HG03469 (cell line): ENCODE measurements at regions not wholly inside any gene's neighbourhood (a gene's known extent, or its start where the extent isn't known, plus 50 kb on each side); places are given as distances from the start of the nearest gene placed in this dataset.
"Not testable (repeated sequence)": the region's sequence is repeated elsewhere in the genome, so short reads cannot be mapped to it uniquely, and the experiment has no call there.

ENCODE experiments used
- ATAC-seq: cut with Tn5 transposase; IDR thresholded peaks from one replicate; pipeline ENCODE4 v1.9.1; 2021; ENCODE audit warnings: mild to moderate bottlenecking, moderate library complexity, moderate number of reproducible peaks; ENCODE audit not compliant: unreplicated experiment

DNA sequence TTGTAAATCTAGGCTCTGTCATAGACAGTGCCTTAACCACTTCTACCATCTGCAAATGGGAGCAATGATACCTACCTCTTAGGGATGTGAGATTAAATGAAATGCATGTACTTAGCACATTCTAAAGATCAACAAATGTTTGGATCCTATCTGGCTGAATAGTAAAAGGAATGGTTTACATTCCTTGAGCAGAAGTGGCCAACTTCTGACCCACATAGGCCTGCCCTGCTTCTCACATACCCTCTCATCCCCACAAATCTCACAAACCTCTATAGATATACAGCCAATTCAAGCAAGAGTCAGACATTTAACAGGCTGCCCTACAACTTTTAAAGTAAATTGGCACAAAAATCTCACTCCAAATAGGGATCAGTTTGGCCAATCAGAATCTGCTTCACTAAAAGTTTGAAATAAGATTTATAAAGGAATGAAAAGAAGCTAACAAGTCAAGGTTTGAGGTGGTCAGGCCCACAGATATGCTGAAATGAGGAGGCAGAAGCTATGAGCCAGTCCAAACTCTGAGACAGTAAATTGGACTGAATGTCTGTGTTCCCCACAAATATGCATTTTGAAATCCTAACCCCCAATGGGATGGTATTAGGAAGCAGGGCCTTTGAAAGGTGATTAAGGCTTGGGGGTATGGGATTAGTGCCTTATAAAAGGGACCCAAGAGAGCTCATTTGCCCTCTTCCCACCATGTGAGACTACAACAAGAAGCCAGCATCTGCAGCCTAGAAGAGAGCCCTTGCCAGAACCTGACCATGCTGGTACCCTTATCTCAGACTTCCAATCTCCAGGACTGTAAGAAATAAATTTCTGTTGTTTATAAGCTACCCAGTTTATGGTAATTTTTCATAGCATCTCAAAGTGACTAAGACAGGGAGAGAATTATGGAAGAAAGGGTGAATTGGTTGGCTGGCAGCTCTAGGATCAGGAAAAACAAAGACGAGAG lies 227.8 kb upstream of the RBMS1 start:
- no peak for ATAC-seq

DNA sequence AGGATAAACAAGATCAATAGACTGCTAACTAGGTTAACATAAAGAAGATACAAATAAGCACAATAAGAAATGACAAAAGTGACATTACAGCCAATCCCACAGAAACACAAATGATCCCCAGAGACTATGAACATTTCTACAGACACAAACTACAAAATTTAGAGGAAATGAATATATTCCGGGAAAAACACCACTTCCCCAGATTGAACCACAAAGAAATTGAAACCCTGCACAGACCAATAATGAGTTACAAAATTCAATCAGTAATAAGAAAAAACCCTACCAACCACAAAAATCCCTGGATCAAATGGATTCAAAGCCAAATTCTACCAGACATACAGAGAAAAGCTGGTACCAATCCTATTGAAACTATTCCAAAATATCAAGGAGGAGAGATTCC lies 232.4 kb upstream of the RBMS1 start:
- no peak for ATAC-seq

DNA sequence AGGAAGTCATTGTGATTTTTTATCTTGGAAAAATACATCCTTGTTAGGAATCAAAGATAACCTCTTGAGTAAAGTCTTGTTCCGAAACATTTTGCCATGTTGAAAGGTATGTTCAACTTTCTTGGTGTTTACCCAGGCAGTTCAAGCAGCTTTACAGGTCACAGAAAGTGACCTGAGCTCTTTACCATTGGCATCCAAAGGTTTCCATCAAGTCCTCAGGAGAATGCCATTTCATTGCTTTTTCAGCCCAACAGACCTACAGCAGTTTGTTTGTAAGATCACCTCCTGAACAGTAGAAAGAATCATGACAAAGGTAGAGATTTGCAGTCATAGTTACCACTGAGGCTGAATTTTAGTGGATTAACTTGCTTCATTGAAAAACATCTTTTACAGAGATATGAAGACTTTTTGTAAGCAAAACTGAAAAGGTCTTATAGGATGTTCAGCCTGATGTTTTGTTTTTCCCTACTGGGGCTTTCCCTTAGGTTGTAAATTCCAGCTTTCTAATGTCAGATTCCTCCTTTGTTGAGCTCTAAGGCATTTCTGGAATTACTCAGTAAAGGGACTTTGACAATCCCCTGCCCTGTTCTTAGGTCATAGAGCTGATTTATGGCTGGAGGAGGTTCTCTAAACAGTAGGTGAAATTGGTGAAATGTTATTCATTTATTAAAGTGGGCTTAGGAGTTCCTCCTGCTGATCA lies 236.8 kb upstream of the RBMS1 start:
- ATAC-seq, result no peak

DNA sequence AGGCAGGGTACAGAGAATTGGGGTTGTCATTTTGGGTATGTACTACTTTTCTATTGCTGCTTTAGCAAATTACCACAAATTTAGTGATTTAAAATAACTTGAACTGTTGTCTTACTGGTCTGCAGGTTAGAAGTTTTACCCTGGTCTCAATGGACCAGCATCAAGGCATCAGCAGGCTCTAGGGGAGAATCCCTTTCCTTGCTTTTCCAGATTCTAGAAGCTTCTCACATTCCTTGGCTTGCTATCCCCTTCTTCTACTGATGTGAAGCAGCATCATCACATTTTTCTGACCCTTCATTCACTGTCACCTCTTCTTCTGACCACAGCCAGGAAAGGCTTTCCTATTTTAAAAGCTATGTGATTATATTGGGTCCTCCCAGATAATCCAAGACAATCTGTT lies 237.8 kb upstream of the RBMS1 start:
- ATAC-seq, result no peak

DNA sequence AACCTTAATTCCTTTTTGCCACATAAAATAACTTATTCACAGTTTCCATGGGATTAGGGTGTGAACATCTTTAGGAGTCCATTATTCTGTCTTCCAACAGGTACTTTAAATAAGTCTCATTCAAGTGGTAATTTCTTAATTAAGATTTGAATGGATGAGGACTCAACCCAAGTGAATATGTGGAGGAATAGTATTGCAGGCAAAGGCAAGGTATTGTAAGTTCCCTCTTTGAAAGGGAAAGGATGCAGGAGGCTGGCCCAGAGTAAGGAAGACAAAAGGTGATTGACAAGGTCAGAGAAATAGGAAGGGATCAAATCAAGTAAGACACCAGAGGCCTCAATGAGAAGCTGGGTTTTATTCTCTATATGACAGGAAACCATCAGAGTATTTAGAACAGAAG lies 238.2 kb upstream of the RBMS1 start:
- ATAC-seq, result no peak

DNA sequence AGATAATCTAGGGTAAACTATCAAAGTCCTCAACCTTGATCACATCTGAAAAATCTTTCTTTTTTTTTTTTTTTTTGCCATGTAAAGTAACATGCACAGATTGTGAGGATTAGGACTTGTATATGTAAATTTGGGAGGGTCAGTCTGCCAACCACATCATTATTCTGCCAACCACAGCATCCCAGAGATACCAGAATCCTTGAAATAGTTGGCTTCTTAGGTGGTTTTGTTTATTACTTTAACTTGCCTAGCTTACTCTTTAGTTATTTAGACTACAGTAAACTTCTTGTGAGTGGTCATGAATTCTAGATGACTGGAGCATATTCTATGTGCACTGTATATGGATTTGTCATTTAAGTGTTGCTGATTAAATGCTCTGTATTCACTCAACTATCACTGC lies 242.1 kb upstream of the RBMS1 start:
- ATAC-seq, result no peak

DNA sequence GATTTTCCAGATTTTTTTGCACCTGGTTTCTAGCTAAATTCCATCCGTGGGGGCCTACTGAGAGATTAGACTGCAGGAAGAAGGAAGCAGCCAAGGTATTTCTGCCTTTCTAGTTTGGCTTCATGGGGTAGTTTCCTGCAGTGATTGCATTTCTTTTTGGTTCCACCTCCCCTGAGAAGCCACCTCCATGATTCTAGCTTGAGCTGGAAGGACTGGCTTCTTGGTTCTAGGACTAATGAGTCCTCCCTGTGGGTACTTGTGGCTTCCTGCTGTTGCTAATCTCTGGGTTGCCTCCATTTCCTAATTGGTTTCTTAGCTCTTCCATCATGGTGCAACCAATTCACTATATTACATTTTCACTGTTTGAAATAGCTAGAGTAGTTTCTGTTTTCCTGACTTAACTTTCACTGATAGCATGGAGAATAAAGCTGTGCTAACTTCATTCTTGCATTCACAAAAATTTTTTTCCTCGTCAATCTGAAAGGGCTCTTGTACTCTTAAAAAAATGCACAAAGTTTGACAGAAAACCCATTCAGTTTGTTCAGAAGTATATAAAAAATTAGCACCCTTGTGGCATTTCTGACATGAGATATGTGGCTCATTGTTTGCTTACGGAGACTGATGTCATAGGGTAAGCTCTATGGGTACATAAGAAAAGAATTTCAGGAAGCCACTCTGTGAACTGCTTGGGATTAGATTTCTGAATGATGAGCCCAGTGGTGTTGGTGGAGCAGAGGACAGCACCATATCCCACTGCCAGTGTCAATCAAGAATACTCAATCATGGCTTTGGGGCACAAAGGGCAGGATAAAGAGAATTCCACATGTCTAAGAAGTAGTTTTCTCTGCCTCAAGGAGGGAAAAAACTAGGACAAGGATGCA lies 242.8 kb upstream of the RBMS1 start:
- ATAC-seq, result no peak

DNA sequence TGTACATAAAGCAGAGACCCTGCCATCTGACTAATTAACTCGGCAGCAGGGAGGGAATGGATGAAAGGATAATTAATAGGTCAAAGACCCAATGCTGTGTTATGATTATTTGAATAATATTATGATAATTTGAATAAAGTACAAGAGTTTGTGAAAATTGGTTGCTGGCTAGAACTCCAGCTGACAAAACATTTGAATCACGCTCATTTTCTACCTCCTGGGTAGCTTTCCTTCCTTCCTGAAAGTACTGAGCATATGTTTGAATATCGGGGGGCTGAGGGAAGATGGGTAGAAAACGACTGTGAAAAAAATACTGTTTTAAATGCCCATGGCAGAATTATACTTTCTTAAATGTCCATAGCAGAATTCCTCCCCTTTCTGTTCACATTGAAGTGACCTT lies 243.6 kb upstream of the RBMS1 start:
- ATAC-seq, result no peak

DNA sequence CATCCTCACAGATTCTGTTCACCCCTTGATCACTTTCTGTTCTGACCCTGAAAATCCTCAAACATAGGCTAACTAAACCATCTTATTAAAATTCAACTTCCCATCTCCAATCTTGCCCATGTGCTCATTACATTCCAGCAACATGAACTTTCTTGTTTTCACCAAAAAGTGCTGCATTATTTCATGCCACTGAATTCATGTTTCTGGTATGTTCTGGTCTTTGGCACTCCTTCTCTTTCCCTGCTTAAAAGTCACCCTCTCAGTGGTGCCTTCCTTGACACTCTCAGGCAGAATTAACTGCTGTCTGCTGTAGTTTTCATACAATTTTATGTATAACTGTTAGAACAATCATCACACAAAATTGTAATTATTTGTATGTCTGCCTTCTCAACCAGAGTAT lies 247.7 kb upstream of the RBMS1 start:
- no peak for ATAC-seq

DNA sequence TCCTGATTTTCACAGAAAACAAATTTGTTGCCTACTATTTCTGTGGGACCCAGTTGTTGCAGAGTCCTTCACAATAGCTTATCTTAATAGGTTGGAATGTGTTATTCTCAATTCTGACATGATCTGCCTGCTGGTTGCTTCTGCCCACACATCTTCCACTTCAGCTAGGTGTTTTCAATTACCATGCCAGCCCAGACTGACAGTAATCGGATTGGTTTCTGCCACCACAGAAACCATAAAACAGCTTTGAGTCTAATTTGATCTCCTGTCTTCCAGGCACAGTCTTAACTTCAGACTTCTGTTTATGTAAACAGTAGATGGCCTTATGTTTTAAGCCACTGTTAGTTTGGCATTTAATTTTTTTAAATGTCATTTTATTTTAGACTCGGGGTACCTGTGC lies 248.2 kb upstream of the RBMS1 start:
- ATAC-seq, result no peak

DNA sequence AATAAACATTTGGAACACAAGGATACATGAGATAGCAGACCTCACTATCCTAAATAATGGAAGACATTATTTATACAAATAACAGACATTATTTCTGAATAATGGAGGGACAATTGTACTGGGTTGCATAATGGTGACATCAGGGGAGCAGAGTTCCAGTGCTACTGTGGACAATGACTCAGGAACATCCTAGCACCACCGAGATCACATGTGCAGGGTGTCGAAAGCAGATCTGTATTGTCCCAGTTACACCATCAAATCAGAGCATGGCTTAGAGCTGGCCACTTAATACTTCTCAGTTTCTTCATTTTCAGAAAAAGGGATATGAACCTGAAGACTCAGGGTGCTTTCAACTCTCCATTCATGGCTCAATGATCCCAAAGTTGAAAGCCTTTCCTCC lies 249.1 kb upstream of the RBMS1 start:
- no peak for ATAC-seq

DNA sequence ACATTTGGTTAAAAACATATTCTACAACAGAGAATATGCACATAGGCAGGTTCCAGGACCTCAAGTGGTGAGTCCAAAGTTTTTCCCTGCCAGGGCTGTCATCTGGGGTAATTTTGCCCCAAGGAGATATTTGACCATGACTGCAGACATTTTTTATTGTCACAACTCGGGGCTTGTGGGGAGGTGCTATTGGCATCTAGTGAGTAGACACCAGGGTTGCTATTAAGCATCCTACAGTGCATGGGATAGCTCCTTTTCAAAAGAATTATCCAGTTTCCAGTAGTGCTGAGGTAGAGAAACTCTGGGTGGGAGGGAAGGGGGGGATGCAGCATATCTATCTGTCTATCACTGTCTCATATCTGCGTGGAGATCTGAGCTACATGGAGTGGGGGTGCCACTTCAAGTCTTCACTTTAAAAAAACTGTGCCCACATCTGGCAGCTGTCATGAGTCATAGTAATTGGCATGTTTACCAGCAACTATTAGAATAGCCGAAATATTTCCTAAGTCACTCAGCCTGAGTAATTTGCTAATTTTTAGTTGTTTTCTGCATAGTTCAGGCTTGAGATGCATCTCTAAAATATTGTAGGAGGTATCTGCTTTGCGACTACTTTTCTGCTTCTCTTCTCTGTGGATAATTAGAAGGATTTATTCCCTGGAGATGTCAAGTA lies 254.0 kb upstream of the RBMS1 start:
- ATAC-seq, result no peak

DNA sequence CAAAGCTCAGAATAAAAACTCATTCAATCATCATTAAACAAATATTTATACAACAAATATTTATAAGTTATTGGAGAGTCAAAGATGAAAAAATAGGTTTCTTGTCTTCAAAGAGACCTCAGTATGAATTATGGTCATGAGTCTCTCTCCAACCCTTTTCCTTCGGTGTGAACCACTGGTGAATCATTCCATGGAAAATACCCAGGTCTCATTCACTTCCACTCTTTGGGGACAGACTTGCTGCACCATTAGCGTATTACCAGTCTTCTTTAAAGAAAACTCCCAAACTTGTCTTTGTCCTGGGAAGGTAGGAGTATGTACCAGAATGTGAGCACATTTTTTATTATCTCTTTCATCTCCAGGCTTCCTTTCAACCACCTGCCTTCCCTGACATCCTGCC lies 257.4 kb upstream of the RBMS1 start:
- ATAC-seq, result no peak

DNA sequence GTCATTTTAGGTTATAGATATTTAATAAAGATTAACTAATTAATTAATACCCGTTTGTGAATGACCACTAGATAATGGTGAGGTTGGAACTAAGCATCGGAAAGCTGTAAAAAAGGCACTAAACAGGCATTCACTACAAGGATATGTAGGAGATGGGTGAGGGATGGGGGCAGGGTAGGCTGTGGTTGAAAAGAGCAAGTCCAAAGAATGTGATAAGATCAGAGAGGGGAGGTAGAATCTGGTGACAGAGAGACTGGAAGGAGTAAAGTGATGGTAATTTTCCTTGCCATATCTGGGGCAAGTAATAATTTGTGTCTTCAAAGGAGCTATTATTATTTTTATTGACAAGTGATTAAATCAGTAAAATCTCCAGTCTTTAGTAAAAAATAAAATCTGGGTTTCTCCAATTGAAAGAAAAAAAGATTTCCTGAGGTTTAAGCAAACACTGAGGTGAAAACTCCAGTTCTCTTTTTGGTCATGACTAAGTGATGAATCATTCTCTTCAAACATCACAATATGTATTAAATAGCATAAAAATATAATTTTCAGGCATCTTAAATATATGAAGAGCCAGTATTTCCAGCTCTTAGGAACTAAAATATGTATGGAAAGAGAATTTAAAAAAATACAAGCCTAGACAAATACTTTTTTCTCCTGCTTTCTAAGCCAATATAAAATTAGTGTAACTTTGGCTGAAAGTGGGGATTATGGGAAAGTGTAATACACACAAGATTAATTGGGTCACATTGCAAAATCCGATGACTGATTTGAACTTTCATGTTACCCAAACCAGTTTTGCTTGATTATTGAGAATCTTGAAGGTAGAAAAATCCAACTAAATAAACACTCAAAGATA lies 259.1 kb upstream of the RBMS1 start:
- ATAC-seq, result no peak

DNA sequence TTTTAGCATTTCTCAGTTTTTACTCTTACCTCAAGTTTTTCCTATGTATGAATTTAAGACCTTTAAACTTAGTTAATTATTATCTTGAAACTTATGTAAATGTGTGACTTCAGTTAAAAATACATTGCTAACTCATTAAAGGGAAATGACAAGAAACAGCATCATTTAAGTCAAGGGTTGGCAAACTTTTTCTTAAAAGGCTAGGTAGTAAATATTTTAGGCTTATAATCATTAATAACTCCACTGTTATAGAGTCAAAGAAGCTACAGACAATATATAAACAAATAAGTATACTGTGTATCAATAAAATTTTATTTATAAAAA lies 259.7 kb upstream of the RBMS1 start:
- no peak for ATAC-seq

DNA sequence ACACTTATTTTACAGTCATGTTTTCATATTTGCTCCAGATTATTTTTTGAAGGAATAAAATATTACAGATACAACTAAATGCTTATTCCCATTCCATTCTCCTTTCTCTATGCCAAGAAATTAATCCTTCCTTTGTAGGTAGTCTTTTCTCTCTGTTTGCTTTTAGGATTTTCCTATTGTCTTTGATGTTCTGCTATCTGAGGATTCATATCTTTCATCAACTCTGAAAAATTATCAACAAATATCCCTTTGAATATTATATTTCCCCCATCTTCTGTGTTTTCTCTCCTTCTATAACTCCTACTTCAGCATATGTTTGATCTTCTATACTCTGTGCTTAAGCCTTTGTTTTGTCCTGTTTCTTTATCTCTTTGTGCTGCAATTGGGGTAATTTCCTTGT lies 260.4 kb upstream of the RBMS1 start:
- no peak for ATAC-seq

DNA sequence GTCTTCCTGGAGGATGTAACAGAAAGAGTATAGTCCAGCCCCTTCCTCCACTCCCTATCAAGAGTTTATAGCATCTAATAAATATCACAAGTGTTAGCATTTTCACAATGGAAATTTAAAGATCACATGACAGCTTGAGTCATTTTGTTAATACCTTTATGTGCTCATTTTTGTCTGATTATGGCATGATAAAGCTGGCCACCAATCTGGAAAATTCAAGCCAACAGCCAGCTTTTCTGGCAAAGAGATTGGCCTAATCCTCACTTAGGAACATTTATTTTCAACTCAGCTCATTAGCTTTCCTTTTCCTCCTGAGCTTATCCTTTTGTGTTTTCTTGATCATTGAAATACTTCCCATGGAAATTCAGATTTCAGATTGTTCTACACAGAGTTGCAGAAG lies 262.9 kb upstream of the RBMS1 start:
- no peak for ATAC-seq

DNA sequence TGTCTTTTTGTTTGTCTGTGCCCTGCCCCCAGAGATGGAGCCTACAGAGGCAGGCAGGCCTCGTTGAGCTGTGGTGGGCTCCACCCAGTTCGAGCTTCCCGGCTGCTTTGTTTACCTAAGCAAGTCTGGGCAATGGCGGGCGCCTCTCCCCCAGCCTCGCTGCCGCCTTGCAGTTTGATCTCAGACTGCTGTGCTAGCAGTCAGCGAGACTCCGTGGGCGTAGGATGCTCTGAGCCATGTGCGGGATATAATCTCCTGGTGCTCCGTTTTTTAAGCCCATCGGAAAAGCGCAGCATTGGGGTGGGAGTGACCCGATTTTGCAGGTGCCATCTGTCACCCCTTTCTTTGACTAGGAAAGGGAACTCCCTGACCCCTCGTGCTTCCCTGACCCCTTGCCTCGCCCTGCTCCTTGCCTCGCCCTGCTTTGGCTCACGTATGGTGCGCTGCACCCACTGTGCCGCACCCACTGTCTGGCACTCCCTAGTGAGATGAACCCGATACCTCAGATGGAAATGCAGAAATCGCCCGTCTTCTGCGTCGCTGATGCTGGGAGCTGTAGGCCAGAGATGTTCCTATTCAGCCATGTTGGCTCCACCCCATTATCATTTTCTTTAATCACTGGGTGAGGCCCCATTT lies 269.0 kb upstream of the RBMS1 start:
- ATAC-seq, result not testable (repeated sequence)

DNA sequence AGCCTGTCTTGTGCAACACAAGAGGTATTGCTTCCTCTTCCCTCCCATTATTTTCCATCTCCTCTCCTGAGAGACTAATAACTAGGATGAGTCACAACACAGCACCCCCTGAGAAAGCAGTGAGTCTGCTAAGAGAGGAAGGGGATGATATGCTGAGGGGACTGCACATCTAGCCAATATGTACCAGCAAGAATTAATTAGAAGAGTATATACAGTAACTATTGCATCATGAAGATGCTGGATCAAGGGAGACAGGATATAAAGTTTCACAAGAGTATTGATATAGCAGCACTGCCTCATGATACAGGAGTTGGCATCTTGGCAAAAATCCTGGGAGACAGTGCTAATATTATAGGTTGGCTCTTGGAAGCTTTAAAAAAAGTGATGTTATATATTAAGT lies 289.9 kb upstream of the RBMS1 start:
- no peak for ATAC-seq

DNA sequence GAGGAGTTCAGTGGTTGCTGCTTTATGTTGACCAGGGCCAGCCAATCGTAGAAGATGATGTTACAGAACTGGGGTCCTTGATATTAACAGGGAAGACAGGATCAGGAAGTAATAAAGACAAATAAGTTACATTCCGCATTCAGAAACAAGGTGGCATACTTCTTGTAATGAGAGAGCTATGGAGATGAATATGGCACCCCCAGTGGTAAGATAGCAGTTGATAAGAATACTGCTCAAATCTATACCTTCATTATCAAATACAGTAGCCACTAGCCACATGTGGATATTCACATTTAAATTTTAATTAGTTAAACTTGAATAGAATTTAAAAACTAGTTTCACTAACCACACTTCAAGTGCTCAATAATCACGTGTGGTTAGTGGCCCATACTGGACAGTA lies 290.4 kb upstream of the RBMS1 start:
- ATAC-seq, result no peak
